Activated naive CD8-positive, alpha-beta T cell treated with anti-CD3 and anti-CD28 coated beads, Interleukin-2, amount 10 ng/mL, durations not matched to agents 7 days and 5 days (primary cell): ENCODE measurements at regions not wholly inside any gene's neighbourhood (a gene's known extent, or its start where the extent isn't known, plus 50 kb on each side); places are given as distances from the start of the nearest gene placed in this dataset.
"Not testable (repeated sequence)": the region's sequence is repeated elsewhere in the genome, so short reads cannot be mapped to it uniquely, and the experiment has no call there.

Experiments used
- ATAC-seq: fragments of 150-1000 bp; cut with Tn5 transposase; one replicate; pipeline ENCODE4 v1.10.0; 2021; ENCODE audit warnings: low read depth, moderate library complexity
- POLR2A ChIA-PET: fragments of 350-600 bp; sonication (Branson Sonifier 250); formaldehyde crosslinking; loops from one replicate; lab custom pipeline; 2021; ENCODE audit warnings: antibody characterized with exemption; lab: Charles Lee
- DNase-seq: peaks from one replicate; pipeline ENCODE4 v3.0.0; 2021
- H3K27ac Mint-ChIP-seq: one replicate; pipeline ENCODE4 v1.8.0; 2022; ENCODE audit warnings: mild to moderate bottlenecking, mixed read lengths
- H3K27me3 Mint-ChIP-seq: one replicate; pipeline ENCODE4 v1.8.0; 2022; ENCODE audit warnings: mild to moderate bottlenecking, moderate library complexity, mixed read lengths
- H3K36me3 Mint-ChIP-seq: one replicate; pipeline ENCODE4 v1.8.0; 2021; ENCODE audit warnings: mild to moderate bottlenecking, mixed read lengths
- H3K4me1 Mint-ChIP-seq: one replicate; pipeline ENCODE4 v1.8.0; 2021; ENCODE audit warnings: mixed read lengths
- H3K4me3 Mint-ChIP-seq: one replicate; pipeline ENCODE4 v1.8.0; 2022; ENCODE audit warnings: mild to moderate bottlenecking, moderate library complexity, mixed read lengths
- H3K9me3 Mint-ChIP-seq: one replicate; pipeline ENCODE4 v1.8.0; 2021; ENCODE audit warnings: mixed read lengths

- ATAC-seq (no peak), DNase-seq (no peak)
- Mint-ChIP-seq H3K4me3 (no peak overlapping the region), H3K27me3 (peaks cover 3% of the 10 kb centered on the region), H3K9me3 (no peaks in the 10 kb centered on the region), H3K27ac (no peak overlapping the region), H3K4me1 (no peaks in the 10 kb centered on the region), H3K36me3 (no peaks in the 10 kb centered on the region)
- POLR2A ChIA-PET: no interaction called here
These were observed 67.0 kb upstream of the SFSWAP start for GRCh38 chr12:131643631-131644452.

- DNase-seq: no peak
- no peak for ATAC-seq
- Mint-ChIP-seq H3K4me3 (no peak overlapping the region), H3K4me1 (no peaks in the 10 kb centered on the region), H3K27ac (no peak overlapping the region), H3K9me3 (no peaks in the 10 kb centered on the region), H3K36me3 (no peaks in the 10 kb centered on the region), H3K27me3 (peaks cover 3% of the 10 kb centered on the region)
- POLR2A ChIA-PET: no interaction called here
These were observed 66.4 kb upstream of the SFSWAP start for GRCh38 chr12:131644481-131644880.

GRCh38 chr12:131644917-131645316, 66.0 kb upstream of the SFSWAP start:
- H3K27me3 Mint-ChIP-seq, H3K27ac Mint-ChIP-seq, DNase-seq, H3K9me3 Mint-ChIP-seq, H3K4me1 Mint-ChIP-seq, POLR2A ChIA-PET, ATAC-seq, H3K4me3 Mint-ChIP-seq, H3K36me3 Mint-ChIP-seq: not testable (repeated sequence)

- H3K9me3 Mint-ChIP-seq: not testable (repeated sequence)
These were observed 65.3 kb upstream of the SFSWAP start for GRCh38 chr12:131645557-131645956.

GRCh38 chr12:131646444-131646843, 64.4 kb upstream of the SFSWAP start:
- H3K9me3 Mint-ChIP-seq, ATAC-seq, H3K27me3 Mint-ChIP-seq, H3K4me3 Mint-ChIP-seq, DNase-seq, H3K4me1 Mint-ChIP-seq, H3K36me3 Mint-ChIP-seq, H3K27ac Mint-ChIP-seq, POLR2A ChIA-PET: not testable (repeated sequence)

More at GRCh38 chr12:131645557-131645956, 65.3 kb upstream of the SFSWAP start:
- H3K36me3 Mint-ChIP-seq, POLR2A ChIA-PET, H3K4me1 Mint-ChIP-seq, DNase-seq, H3K27me3 Mint-ChIP-seq, ATAC-seq, H3K4me3 Mint-ChIP-seq, H3K27ac Mint-ChIP-seq: not testable (repeated sequence)

- Mint-ChIP-seq H3K4me1 (no peaks in the 10 kb centered on the region), H3K9me3 (no peaks in the 10 kb centered on the region), H3K36me3 (no peaks in the 10 kb centered on the region), H3K27me3 (peaks cover 6% of the 10 kb centered on the region), H3K27ac (no peak overlapping the region), H3K4me3 (no peak overlapping the region)
- ATAC-seq (no peak), DNase-seq (no peak)
- POLR2A ChIA-PET: no interaction called here
These were observed 63.2 kb upstream of the SFSWAP start for GRCh38 chr12:131647667-131648066.

GRCh38 chr12:131655469-131656174, 55.3 kb upstream of the SFSWAP start:
- H3K27ac Mint-ChIP-seq, H3K36me3 Mint-ChIP-seq, DNase-seq, H3K4me3 Mint-ChIP-seq, ATAC-seq, H3K4me1 Mint-ChIP-seq, H3K9me3 Mint-ChIP-seq, POLR2A ChIA-PET: not testable (repeated sequence)
- peaks cover 11% of the 10 kb centered on the region for H3K27me3 Mint-ChIP-seq

- H3K27me3 Mint-ChIP-seq, POLR2A ChIA-PET, ATAC-seq, DNase-seq, H3K27ac Mint-ChIP-seq, H3K9me3 Mint-ChIP-seq, H3K4me1 Mint-ChIP-seq, H3K4me3 Mint-ChIP-seq, H3K36me3 Mint-ChIP-seq: not testable (repeated sequence)
These were observed 54.1 kb upstream of the SFSWAP start for GRCh38 chr12:131656796-131657195.

GRCh38 chr12:131658605-131659004, 52.3 kb upstream of the SFSWAP start:
- ATAC-seq, H3K36me3 Mint-ChIP-seq, POLR2A ChIA-PET, H3K9me3 Mint-ChIP-seq, DNase-seq, H3K4me3 Mint-ChIP-seq, H3K4me1 Mint-ChIP-seq, H3K27ac Mint-ChIP-seq: not testable (repeated sequence)
- peaks cover 11% of the 10 kb centered on the region for H3K27me3 Mint-ChIP-seq

- ATAC-seq, H3K4me3 Mint-ChIP-seq, DNase-seq, H3K9me3 Mint-ChIP-seq, H3K4me1 Mint-ChIP-seq, H3K36me3 Mint-ChIP-seq, POLR2A ChIA-PET, H3K27ac Mint-ChIP-seq: not testable (repeated sequence)
- peaks cover 11% of the 10 kb centered on the region for H3K27me3 Mint-ChIP-seq
These were observed 51.4 kb upstream of the SFSWAP start for GRCh38 chr12:131659484-131659883.

- H3K9me3 Mint-ChIP-seq, POLR2A ChIA-PET, DNase-seq: not testable (repeated sequence)
These were observed 50.9 kb upstream of the SFSWAP start for GRCh38 chr12:131659976-131660375.

GRCh38 chr12:131660401-131660800, 50.5 kb upstream of the SFSWAP start:
- H3K4me1 Mint-ChIP-seq, H3K4me3 Mint-ChIP-seq, POLR2A ChIA-PET, H3K36me3 Mint-ChIP-seq, ATAC-seq, H3K9me3 Mint-ChIP-seq, DNase-seq, H3K27ac Mint-ChIP-seq: not testable (repeated sequence)
- peaks cover 11% of the 10 kb centered on the region for H3K27me3 Mint-ChIP-seq

More at GRCh38 chr12:131659976-131660375, 50.9 kb upstream of the SFSWAP start:
- H3K27ac Mint-ChIP-seq, H3K36me3 Mint-ChIP-seq, H3K4me1 Mint-ChIP-seq, ATAC-seq, H3K4me3 Mint-ChIP-seq: not testable (repeated sequence)
- H3K27me3 Mint-ChIP-seq: peaks cover 11% of the 10 kb centered on the region
